Amygdala (tissue), 56 donors: ENCODE measurements at regions not wholly inside any gene's neighbourhood (a gene's known extent, or its start where the extent isn't known, plus 50 kb on each side); places are given as distances from the start of the nearest gene placed in this dataset.

Experiments used
- DNase-seq, 56 donors: peaks; one replicate each; lab custom pipeline; 2025; lab: John Stamatoyannopoulos, UW

GRCh38 chr19:31992750-31993149, 352.7 kb upstream of the ZNF507 start:
- DNase-seq = no peak

GRCh38 chr19:31995546-31995945, 349.9 kb upstream of the ZNF507 start:
- no peak for DNase-seq

- no peak for DNase-seq
Observed at GRCh38 chr19:32010071-32010470, 335.3 kb upstream of the ZNF507 start.

GRCh38 chr19:32012206-32012605, 333.2 kb upstream of the ZNF507 start:
- DNase-seq = no peak

GRCh38 chr19:32012886-32013631, 332.4 kb upstream of the ZNF507 start:
- no peak for DNase-seq

- no peak for DNase-seq
Observed at GRCh38 chr19:32017176-32017953, 328.0 kb upstream of the ZNF507 start.

- no peak for DNase-seq
Observed at GRCh38 chr19:32018014-32018413, 327.4 kb upstream of the ZNF507 start.

- DNase-seq = no peak
Observed at GRCh38 chr19:32020538-32020937, 324.9 kb upstream of the ZNF507 start.

GRCh38 chr19:32022044-32022640, 323.3 kb upstream of the ZNF507 start:
- DNase-seq = no peak

GRCh38 chr19:32022731-32023563, 322.5 kb upstream of the ZNF507 start:
- no peak for DNase-seq

GRCh38 chr19:32023564-32023832, 321.9 kb upstream of the ZNF507 start:
- no peak for DNase-seq

- DNase-seq = no peak
Observed at GRCh38 chr19:32029235-32029634, 316.2 kb upstream of the ZNF507 start.

- no peak for DNase-seq
Observed at GRCh38 chr19:32032561-32032960, 312.8 kb upstream of the ZNF507 start.

- no peak for DNase-seq
Observed at GRCh38 chr19:32035626-32036025, 309.8 kb upstream of the ZNF507 start.

- DNase-seq = no peak
Observed at GRCh38 chr19:32038021-32038920, 307.1 kb upstream of the ZNF507 start.

- no peak for DNase-seq
Observed at GRCh38 chr19:32038961-32039360, 306.4 kb upstream of the ZNF507 start.

GRCh38 chr19:32039440-32039839, 306.0 kb upstream of the ZNF507 start:
- DNase-seq = no peak

- no peak for DNase-seq
Observed at GRCh38 chr19:32040236-32040635, 305.2 kb upstream of the ZNF507 start.

GRCh38 chr19:32041681-32042292, 303.6 kb upstream of the ZNF507 start:
- peak in 30 of 56 donors; percentile 1 to 57 (median 12) for DNase-seq
